ENCODE measurements at regions not wholly inside any gene's neighbourhood (a gene's known extent, or its start where the extent isn't known, plus 50 kb on each side); places are given as distances from the start of the nearest gene placed in this dataset.

DNA sequence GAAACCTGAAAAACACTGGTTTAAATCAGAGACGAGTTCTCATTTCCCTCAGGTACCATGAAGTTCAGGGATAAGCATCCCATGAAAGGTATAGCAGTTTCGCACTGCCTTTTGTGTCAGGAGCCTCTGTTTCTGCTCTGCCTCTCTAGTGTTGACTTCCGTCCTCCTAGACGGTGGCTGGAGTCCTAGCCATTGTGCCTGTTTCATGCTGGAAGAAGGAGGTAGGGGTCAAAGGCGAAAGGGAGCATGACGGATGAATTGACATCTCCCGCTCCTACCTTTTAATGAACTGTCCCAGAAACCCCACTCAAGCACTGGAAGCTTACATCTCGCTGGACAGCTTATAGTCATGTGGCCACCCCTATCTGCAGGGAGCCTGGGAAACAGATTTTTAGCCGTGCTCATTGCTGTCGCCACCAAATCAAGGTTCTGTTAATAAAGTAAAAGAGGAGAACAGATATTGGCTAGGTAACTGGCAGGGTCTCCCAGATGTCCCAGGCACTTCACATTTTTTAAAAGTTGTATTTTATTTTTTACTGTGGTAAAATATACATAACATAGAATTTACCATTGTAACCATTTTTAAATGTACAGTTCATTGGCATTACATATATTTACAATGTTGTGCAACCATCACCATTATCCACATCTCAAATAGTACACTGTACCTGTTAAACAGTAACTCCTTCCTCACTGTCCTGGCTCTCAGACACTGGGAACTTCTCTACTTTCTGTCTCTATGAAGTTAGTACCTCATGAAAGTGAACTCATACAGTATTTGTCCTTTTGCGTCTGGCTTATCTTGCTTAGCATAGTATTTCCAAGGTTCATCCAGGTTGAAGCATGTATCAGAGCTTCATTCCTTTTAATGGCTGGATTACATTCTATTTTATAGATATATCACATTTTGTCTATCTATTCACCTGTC lies 55.0 kb upstream of the CTLA4 start:
- DNase-seq (ENCODE audit: low read depth in 4 of 4, low spot score in 3 of 4): no peak

DNA sequence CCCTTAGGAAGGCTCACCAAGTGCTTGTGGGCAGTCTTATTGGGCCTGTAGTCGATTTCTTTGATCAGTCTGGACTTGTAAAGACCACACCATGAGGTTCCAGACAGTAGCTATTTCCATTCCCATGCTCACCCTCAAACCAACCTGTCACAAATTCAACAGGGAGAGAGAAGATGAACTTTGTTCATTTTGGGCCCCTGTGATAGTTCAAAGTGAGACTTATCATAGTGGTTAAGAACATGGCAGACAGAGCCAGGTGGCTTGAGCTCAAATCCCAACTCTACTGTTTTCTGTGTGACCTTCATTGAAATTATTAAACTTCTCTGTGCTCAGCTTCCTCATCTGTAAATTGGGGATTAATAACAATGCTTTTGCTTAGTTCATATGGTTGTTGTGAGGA lies 53.9 kb upstream of the CTLA4 start:
- no peak for DNase-seq (ENCODE audit: low read depth in 4 of 4, low spot score in 3 of 4)

DNA sequence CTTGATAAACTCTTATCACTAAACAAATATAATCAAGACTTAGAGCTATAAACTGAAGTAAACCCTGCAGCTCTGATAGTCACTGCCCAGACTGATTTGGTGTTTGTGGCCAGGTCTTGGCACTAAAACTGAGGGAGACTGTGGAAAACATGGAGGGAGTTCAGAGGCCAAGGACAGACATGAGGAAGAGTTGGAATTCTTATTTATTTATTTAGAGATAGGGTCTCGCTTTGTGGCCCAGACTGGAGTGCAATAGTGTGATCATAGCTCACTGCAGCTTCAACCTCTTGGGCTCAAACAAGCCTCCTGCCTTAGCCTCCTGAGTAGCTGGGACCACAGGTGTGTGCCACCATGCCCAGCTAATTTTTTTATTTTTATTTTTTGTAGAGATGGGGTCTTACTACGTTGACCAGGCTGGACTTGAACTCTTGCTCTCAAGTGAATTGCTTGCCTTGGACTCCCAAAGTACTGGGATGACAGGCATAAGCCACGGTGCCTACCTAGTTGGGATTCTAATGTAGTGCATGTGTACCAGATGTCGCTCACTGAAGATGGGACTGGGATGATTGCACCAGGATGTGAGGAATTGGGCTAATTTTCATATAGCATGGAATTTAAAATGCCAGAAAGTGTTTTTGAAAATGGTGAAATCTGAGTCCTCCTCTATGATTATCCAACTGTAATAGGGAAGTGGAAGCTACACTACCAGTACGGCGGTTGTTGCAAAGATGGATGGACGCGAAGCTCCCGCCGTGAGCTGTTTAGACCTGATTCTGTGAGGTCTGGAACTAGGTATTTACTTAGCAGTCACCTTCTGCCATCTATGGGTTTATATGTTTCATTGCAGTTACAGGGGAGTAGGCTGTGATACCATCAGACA lies 52.7 kb upstream of the CTLA4 start:
- peak in 3 of 4 donors; percentile 41 to 53 (median 52) for DNase-seq (ENCODE audit: low read depth in 4 of 4, low spot score in 3 of 4)

DNA sequence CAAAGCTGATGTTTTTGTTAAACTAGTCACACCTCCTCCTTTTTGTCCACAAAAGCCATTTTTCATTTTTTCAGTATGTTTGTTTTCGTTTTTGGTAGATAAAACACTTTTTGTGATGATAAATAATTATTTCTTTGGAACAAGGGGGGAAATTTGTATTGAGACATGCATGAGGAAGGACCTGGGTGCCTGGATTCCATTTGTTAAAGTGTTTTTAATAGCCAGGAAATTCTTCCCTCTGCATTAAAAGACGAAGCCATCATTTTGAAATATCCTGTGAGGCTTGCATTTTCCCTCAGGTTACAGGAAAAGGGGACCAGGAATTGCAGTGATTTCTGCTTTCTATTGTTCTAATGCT lies 52.1 kb upstream of the CTLA4 start:
- no peak for DNase-seq (ENCODE audit: low read depth in 4 of 4, low spot score in 3 of 4)

DNA sequence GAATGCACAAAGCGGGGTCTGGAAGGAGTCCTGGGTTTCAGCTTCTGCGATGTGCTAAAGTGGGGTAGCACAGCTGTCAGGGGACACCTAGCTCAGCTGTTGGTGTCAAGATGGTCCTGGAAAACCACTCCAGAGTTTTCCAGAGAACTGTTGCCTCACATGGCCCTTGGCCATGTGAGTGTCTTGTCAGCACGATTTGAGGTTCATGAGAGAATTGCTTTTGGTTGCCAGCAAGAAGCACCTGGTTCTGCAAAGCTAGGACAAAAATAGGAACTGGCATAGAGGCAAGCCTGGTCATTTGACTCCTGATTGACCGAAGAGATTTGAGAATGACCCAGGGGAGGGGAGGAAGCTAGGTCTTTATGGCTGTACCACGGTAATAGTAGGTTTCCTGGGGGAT lies 50.4 kb upstream of the CTLA4 start:
- DNase-seq (ENCODE audit: low read depth in 4 of 4, low spot score in 3 of 4): no peak
